Small intestine (tissue), 7 donors: ENCODE measurements at regions not wholly inside any gene's neighbourhood (a gene's known extent, or its start where the extent isn't known, plus 50 kb on each side); places are given as distances from the start of the nearest gene placed in this dataset.

ENCODE experiments used
- DNase-seq, 2 donors: peaks; one replicate each; pipeline versions ENCODE4 v3.0.0 to v3.0.0-alpha.2; 2013
- FAIRE-seq: peaks from 2 replicates; lab custom pipeline; 2012; peaks lifted over from hg19 to GRCh38; lab: Jason Lieb, UNC
- H3K27ac ChIP-seq, 3 donors: one replicate each; pipeline ENCODE4 v1.5.1; 2013; ENCODE audit warnings: low read length in 2 of 3, mild to moderate bottlenecking in 2 of 3, control low read depth in 1 of 3, inconsistent platforms in 1 of 3, low read depth in 1 of 3, moderate library complexity in 1 of 3
- H3K27me3 ChIP-seq, 3 donors: one replicate each; pipeline ENCODE4 v1.6.1; 2013; ENCODE audit warnings: low read length in 3 of 3, inconsistent platforms in 1 of 3; ENCODE audit not compliant: control insufficient read depth in 3 of 3, insufficient read depth in 3 of 3
- H3K36me3 ChIP-seq, 3 donors: one replicate each; pipeline ENCODE4 v1.6.1; 2013; ENCODE audit warnings: low read length in 3 of 3, inconsistent platforms in 1 of 3, low read depth in 1 of 3, mild to moderate bottlenecking in 1 of 3, moderate library complexity in 1 of 3; ENCODE audit not compliant: control insufficient read depth in 3 of 3, insufficient read depth in 2 of 3
- H3K4me1 ChIP-seq, 3 donors: one replicate each; pipeline ENCODE4 v1.6.1; 2013; ENCODE audit warnings: low read length in 2 of 3, inconsistent platforms in 1 of 3, low read depth in 1 of 3, mild to moderate bottlenecking in 1 of 3, moderate library complexity in 1 of 3; ENCODE audit not compliant: control insufficient read depth in 3 of 3, insufficient read depth in 2 of 3
- H3K4me3 ChIP-seq, 3 donors: one replicate each; pipeline ENCODE4 v1.5.1; 2013; ENCODE audit warnings: low read length in 3 of 3, control low read depth in 1 of 3, inconsistent platforms in 1 of 3, low read depth in 1 of 3, mild to moderate bottlenecking in 1 of 3, moderate library complexity in 1 of 3
- H3K9me3 ChIP-seq, 2 donors: one replicate each; pipeline ENCODE4 v1.6.1; 2013; ENCODE audit warnings: low read depth in 1 of 2, low read length in 1 of 2; ENCODE audit not compliant: control insufficient read depth in 2 of 2, insufficient read depth in 1 of 2
- WGBS, 3 donors: extraction: QIAGEN DNeasy Blood & Tissue Kit; methylation state at CpG; one replicate each; pipeline ENCODE4 v1.1.7; 2013; 5-methylcytosine and 5-hydroxymethylcytosine counted together
- donor health status: healthy with polysubstance abuse.
- donor health status: control.
- donor health status: control.
- donor health status: Bipolar disorder and iron deficiency.
- donor health status: healthy.

DNA sequence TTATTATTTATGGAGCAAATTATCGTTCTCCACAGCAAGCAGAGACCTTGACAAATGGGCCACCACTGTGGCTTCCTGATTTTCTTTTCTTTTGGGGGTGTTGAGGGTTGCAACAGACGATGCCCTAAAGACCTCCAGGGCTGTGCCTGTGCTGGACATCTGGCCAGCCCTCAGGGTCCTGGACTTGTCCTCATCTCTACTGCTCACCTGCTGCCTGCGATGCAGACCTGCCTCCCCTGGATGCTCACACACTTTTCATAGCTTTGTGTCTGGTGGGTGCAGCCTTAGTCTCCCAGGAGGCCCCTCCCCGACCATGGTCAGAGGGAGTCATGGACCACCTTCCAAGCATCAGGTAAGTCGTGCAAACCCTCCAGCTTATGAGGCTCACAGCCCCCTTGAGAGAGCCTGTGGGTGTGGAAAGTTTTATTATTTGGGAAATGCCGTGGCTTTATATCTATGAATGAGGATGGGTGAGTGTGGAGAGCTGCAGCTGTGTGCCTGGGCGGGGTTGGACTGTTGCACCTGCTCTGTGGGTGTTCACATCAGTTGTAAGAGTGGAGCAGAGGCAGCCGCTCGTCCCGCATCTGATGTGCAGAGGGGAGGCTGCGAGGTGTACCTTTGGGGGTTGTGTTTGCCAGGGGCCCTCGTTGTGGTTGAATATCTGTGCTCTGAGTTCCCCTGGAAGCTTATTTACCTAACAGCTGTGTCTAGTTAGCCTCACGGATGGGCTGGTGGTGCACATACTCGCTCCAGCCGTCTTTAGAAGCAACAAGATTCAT, 126.3 kb upstream of the IRX4 start:
- Histone ChIP-seq H3K4me3 (no peak overlapping the region), H3K27ac (no peak overlapping the region), H3K36me3 (no peaks in the 10 kb centered on the region), H3K4me1 (no peaks in the 10 kb centered on the region), H3K9me3 (no peaks in the 10 kb centered on the region), H3K27me3 (peaks cover 0 to 2% (median 0%) of the 10 kb centered on the region in 3 donors)
- no peak for DNase-seq
- 37 to 69% (median 54%) methylated on average over 15 of the region's 15 CpGs for WGBS, 3 donors
- FAIRE-seq: no peak

DNA sequence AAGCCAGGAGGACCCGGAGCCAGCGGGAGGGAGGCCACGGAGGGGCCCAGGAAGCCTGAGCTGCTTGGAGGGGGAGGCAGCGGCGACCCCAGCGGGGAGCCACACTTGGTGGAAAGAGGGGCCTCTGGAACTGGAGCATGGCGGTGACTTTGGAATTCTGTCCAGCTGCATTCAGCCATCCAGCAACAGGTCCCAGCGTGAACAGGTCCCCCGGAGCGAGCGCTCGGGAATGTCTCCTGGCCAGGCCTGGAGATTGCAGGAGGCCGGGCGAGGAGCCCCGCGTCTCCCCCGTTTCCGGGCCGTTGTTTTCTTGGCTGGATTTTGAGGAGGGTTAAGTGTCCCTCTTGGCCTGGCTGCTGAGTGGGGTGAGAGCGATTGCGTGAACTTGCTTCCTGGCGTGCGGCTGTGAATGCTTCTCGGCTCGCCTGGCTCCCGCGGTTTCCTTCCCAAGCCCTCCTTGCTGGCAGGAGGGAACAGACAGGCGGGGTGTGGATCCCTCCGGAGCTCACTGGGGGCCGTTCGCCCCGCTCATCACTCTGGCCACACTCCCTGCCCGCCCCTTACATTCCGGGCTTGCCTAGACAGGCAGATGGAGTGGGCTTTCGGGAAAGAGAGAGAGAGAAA, 125.3 kb upstream of the IRX4 start:
- 42 to 57% (median 50%) methylated on average over 33 to 35 of the region's 35 CpGs for WGBS, 3 donors
- Histone ChIP-seq H3K27ac (no peak overlapping the region), H3K27me3 (peaks cover 0 to 2% (median 0%) of the 10 kb centered on the region in 3 donors), H3K4me1 (no peaks in the 10 kb centered on the region), H3K9me3 (no peaks in the 10 kb centered on the region), H3K36me3 (no peaks in the 10 kb centered on the region), H3K4me3 (no peak overlapping the region)
- DNase-seq (no peak), FAIRE-seq (no peak)

DNA sequence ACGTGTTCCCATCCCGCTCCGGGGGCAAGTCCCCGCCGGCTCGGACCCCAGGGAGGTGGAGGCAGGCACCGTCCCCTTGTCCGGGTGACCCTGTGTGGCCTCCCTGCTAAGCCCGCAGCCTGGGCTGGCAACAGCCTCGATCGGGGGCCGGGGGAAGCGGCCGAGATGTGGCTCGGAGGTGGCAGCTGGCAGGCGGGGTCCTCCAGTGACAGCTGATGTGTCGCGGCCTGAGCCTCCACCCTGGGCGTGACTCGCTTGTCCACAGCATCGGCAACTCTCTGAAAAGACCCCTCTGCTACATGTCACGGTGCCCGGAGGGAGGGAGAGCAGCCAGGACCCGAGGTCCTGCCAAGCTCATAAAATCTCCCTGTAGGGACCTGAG, 124.8 kb upstream of the IRX4 start:
- no peak overlapping the region for H3K27ac ChIP-seq
- WGBS, 3 donors: 79 to 82% (median 81%) methylated on average over 21 to 24 of the region's 24 CpGs
- H3K36me3 ChIP-seq: no peaks in the 10 kb centered on the region
- H3K4me1 ChIP-seq: no peaks in the 10 kb centered on the region
- H3K4me3 ChIP-seq: no peak overlapping the region
- no peak for DNase-seq
- peaks cover 0 to 2% (median 0%) of the 10 kb centered on the region in 3 donors for H3K27me3 ChIP-seq
- H3K9me3 ChIP-seq: no peaks in the 10 kb centered on the region
- FAIRE-seq: no peak

DNA sequence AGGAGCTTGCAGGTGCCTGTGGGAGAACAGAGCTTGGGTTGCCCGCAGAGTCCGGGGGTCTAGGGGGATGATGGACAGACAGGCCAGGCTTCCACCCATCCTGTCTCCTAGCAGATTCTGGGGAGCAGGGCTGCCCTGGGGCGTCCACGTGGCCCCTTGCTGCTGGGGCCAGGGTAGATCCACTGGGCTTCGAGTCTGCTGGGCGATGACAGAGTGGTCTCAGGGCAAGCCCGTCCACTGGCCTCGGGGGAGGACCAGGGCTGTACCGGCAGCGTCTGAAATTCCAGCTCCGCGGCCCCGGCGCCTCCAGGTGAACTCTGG, 124.2 kb upstream of the IRX4 start:
- DNase-seq (no peak), FAIRE-seq (no peak)
- 86 to 92% (median 90%) methylated on average over 14 of the region's 14 CpGs for WGBS, 3 donors
- Histone ChIP-seq H3K36me3 (no peaks in the 10 kb centered on the region), H3K4me3 (no peak overlapping the region), H3K27ac (no peak overlapping the region), H3K9me3 (no peaks in the 10 kb centered on the region), H3K4me1 (no peaks in the 10 kb centered on the region), H3K27me3 (peaks cover 0 to 2% (median 0%) of the 10 kb centered on the region in 3 donors)

DNA sequence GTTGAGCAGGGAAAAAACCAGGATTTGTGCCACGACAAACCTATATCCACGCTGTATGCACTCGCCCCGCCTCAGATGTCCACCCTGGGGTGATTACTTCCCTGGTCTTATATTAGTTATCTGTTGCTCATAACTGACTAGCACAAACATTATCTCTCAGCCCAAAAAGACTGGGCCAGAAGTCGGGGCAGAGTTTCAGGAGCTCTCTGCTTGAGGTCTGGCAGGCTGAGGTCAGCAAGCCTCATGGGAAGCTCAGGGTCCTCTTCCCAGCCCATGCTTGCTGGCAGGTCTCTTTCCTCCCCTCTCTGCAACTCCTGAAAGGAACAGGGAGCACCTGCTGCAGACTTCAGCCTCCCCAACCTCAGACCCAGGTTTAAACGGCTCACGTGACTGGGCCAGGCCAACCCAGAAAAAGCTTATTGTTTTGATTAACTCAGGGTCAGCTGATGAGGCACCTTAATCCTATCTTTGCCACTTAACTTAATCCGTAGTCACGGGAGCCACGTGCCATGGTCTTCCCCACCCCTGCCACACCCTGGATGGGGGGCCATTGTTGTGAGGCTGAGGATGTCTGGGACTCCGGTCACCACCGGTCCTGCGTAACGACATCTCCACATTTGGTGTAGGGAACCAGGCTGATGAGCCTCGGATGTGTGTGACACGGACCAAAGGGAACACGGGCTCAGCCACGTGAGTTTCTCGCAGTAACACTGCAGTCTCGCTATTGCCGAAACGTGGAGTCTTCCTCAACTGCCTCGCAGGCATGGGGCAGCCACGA, 123.7 kb upstream of the IRX4 start:
- no peaks in the 10 kb centered on the region for H3K9me3 ChIP-seq
- no peak overlapping the region for H3K4me3 ChIP-seq
- WGBS, 3 donors: 76 to 86% (median 82%) methylated on average over 24 of the region's 24 CpGs
- H3K27ac ChIP-seq: no peak overlapping the region
- DNase-seq (no peak), FAIRE-seq (no peak)
- H3K36me3 ChIP-seq: no peaks in the 10 kb centered on the region
- peaks cover 0 to 2% (median 0%) of the 10 kb centered on the region in 3 donors for H3K27me3 ChIP-seq
- H3K4me1 ChIP-seq: no peaks in the 10 kb centered on the region

DNA sequence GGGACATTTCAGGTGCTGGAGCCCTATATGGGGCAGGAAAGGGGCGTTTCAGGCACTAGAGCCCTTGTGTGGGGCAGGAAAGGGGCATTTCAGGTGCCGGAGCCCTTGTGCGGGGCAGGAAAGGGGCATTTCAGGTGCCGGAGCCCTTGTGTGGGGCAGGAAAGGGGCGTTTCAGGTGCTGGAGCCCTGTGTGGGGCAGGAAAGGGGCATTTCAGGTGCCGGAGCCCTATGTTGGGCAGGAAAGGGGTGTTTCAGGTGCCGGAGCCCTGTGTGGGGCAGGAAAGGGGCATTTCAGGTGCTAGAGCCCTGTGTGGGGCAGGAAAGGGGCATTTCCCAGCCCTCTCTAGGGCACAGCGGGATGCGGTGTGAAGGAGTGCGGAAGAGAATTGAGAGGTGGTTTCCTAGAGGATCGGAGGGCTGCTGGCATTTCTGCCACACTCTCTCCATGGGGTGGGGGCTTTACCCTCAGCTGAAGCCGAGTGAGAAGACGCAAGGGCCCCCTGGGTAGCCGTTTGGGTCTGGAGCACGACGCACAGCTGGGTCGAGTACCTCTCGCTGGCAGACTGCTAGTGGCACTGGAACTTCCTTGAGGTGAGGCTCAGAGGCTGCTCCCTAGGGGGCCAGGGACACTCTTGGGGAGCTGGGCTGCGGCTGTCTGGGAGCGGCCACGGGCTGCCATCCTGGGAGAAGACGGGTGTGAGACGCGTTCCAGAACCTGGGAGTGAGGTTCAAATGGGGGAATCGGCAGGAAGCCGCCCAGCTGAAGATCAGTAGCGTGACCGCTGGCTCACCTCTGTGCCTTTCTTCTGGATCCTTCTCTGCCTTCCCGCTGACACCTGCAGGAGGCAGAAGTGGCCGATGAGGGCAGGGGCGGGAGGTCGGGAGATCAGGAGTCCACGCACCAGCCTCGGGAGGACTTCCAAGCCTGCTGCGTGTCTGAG, 122.6 kb upstream of the IRX4 start:
- Histone ChIP-seq H3K4me1 (no peaks in the 10 kb centered on the region), H3K4me3 (no peak overlapping the region), H3K27me3 (peaks cover 0 to 2% (median 0%) of the 10 kb centered on the region in 3 donors), H3K36me3 (no peaks in the 10 kb centered on the region), H3K27ac (no peak overlapping the region), H3K9me3 (no peaks in the 10 kb centered on the region)
- FAIRE-seq (no peak), DNase-seq (no peak)
- 73 to 77% (median 73%) methylated on average over 35 of the region's 35 CpGs for WGBS, 3 donors

DNA sequence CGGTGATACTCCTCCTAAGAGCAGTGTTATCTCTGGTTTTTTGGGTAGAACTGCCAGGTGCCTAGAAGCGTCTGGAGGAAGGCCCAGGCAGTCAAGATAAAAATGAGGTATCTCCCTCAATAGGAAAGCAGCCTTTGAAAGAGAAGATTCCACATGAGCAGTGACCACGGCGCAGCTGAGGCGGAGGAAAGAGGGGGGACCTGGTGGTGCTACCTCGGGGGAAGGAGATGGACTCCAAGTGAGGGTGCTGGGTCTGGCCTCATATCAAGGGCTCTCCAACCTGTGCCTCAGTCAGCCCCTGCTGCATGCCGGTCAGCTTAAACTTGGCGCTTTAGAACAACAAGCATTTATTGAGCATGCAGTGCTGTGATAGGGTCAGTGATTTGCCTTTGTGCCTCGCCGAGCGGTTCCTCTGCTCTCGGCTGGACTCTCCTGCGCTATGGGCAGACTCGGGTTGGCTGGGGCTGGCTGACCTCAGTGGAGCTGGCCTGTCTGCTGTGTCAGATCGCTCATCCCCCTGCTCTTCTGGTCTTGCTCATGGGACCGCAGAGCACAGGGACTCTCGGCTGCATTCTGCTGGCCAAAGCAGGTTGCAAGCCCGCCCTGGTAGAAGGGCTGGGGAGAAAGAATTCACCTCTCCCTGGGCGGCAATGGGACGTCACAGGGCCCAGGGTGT, 121.1 kb upstream of the IRX4 start:
- Histone ChIP-seq H3K4me3 (no peak overlapping the region), H3K27ac (no peak overlapping the region), H3K36me3 (no peaks in the 10 kb centered on the region), H3K27me3 (peaks cover 0 to 2% (median 0%) of the 10 kb centered on the region in 3 donors), H3K9me3 (no peaks in the 10 kb centered on the region), H3K4me1 (no peaks in the 10 kb centered on the region)
- 78 to 83% (median 78%) methylated on average over 19 to 20 of the region's 20 CpGs for WGBS, 3 donors
- DNase-seq (no peak), FAIRE-seq (no peak)
